SK-N-SH (cell line): ENCODE measurements at regions not wholly inside any gene's neighbourhood (a gene's known extent, or its start where the extent isn't known, plus 50 kb on each side); places are given as distances from the start of the nearest gene placed in this dataset.

Experiments used
- CTCF ChIP-seq: fragments of 200-600 bp; sonication (generic); IDR thresholded peaks from 2 replicates; pipeline ENCODE4 v1.6.1; 2017; ENCODE audit warnings: antibody characterized with exemption, mild to moderate bottlenecking, moderate library complexity
- EP300 ChIP-seq, 2 experiments: IDR thresholded peaks; 2 replicates each; pipeline versions ENCODE4 v1.4.0 to v1.6.1; 2012; ENCODE audit warnings: borderline replicate concordance in 1 of 2, low read depth in 1 of 2, low read length in 1 of 2
- EZH2phosphoT487 ChIP-seq: fragments of 200-600 bp; sonication (generic); IDR thresholded peaks from 2 replicates; pipeline ENCODE4 v1.6.1; 2017; ENCODE audit warnings: low read depth, mixed run types, mild to moderate bottlenecking, antibody characterized with exemption, moderate library complexity, borderline replicate concordance
- FOXJ3 ChIP-seq: sonication (generic); formaldehyde crosslinking; IDR thresholded peaks from 2 replicates; pipeline ENCODE4 v1.5.1; 2020; ENCODE audit warnings: mild to moderate bottlenecking, missing genetic modification reagents
- GABPA ChIP-seq: IDR thresholded peaks from 2 replicates; pipeline ENCODE4 v1.4.0; 2012; ENCODE audit warnings: low read depth, mild to moderate bottlenecking
- GATA2 ChIP-seq: sonication (generic); formaldehyde crosslinking; IDR thresholded peaks from 2 replicates; pipeline ENCODE4 v1.5.0; 2020; ENCODE audit warnings: mild to moderate bottlenecking, missing genetic modification reagents
- JUND ChIP-seq: IDR thresholded peaks from 2 replicates; pipeline ENCODE4 v1.4.0; 2012
- NFIC ChIP-seq: IDR thresholded peaks from 2 replicates; pipeline ENCODE4 v1.4.0; 2012; ENCODE audit warnings: borderline replicate concordance
- NRF1 ChIP-seq: IDR thresholded peaks from 2 replicates; pipeline ENCODE4 v1.6.1; 2012; ENCODE audit warnings: low read depth, mild to moderate bottlenecking, low read length
- POLR2AphosphoS5 ChIP-seq: IDR thresholded peaks from 2 replicates; pipeline ENCODE4 v1.6.1; 2012; ENCODE audit warnings: low read depth, low read length
- RAD21 ChIP-seq: IDR thresholded peaks from 2 replicates; pipeline ENCODE4 v1.6.1; 2012; ENCODE audit warnings: mild to moderate bottlenecking, low read length
- TF ChIP-seq, protein P1 (sequence below): IDR thresholded peaks from 2 replicates; pipeline ENCODE4 v1.4.0; 2012; ENCODE audit warnings: low read depth

DNA sequence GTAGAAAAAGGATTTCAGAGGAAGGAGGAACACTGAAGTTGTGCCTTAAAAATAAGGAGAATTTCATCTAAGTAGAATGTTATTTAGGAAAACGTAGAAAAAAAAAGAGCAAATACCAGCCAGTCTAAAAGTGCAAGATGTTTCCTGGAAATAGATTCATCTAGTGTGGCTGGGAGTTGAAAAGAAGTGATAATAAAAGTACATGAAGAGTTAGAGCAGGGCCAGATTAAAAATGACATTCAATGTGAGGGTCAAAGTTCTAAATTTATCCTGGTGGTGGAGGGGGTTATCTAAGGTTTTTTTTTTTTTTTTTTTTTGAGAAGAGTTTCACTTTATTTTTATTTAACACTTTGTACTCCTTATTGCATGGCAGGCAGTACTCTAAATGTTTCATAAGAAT, 289.3 kb downstream of the MDFIC start:
- TF ChIP-seq CTCF (no peak), GABPA (no peak), JUND (no peak), FOXJ3 (CRISPR knock-in tag) (no peak), EP300 (IDR thresholded peaks at IDR 0.05; ENCODE audit: borderline replicate concordance in 1 of 2, low read depth in 1 of 2, low read length in 1 of 2) (no peak), GATA2 (CRISPR knock-in tag) (no peak), POLR2AphosphoS5 (no peak), RAD21 (no peak), NRF1 (no peak), EZH2phosphoT487 (no peak), NFIC (no peak)
- TF ChIP-seq, protein P1, sequence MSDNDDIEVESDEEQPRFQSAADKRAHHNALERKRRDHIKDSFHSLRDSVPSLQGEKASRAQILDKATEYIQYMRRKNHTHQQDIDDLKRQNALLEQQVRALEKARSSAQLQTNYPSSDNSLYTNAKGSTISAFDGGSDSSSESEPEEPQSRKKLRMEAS, result no peak
